HL-60 (cell line): ENCODE measurements at regions not wholly inside any gene's neighbourhood (a gene's known extent, or its start where the extent isn't known, plus 50 kb on each side); places are given as distances from the start of the nearest gene placed in this dataset.

Experiments used
- DNase-seq, 2 experiments: peaks; one replicate each; pipeline ENCODE4 v3.0.0-alpha.2; 2010 to 2020; ENCODE audit warnings: low read depth in 1 of 2, low spot score in 1 of 2
- H3K27ac ChIP-seq: fragments of 250-450 bp; sonication (Bioruptor Pico); replicated peaks from 2 replicates; pipeline ENCODE4 v1.5.1; 2020; ENCODE audit warnings: mild to moderate bottlenecking, moderate library complexity
- H3K27me3 ChIP-seq: fragments of 250-450 bp; sonication (Bioruptor Pico); 2 replicates; pipeline ENCODE4 v1.5.1; 2021; ENCODE audit warnings: mild to moderate bottlenecking, moderate library complexity; ENCODE audit not compliant: insufficient read depth, poor library complexity, severe bottlenecking
- H3K4me3 ChIP-seq: replicated peaks from 2 replicates; pipeline ENCODE4 v1.5.1; 2011; ENCODE audit warnings: mild to moderate bottlenecking, control low read depth, low read length; ENCODE audit not compliant: insufficient read depth
- GABPA ChIP-seq: IDR thresholded peaks from 2 replicates; pipeline ENCODE4 v1.6.1; 2012; ENCODE audit warnings: low read depth
- POLR2AphosphoS5 ChIP-seq: IDR thresholded peaks from 2 replicates; pipeline ENCODE4 v1.6.1; 2012; ENCODE audit warnings: low read depth
- REST ChIP-seq: IDR thresholded peaks from 2 replicates; pipeline ENCODE4 v1.6.1; 2012; ENCODE audit warnings: low read depth; ENCODE audit not compliant: insufficient replicate concordance
- SPI1 ChIP-seq: IDR thresholded peaks from 2 replicates; pipeline ENCODE4 v1.6.1; 2012; ENCODE audit warnings: low read depth, mild to moderate bottlenecking, borderline replicate concordance
- TF ChIP-seq, protein P1 (sequence below): IDR thresholded peaks from one replicate; pipeline ENCODE4 v1.5.1; 2011; ENCODE audit warnings: low read length, control low read depth, inconsistent platforms; ENCODE audit not compliant: insufficient read depth

GRCh38 chr5:40154194-40154593 is 525.5 kb upstream of the PTGER4 start:
- no peak for DNase-seq
- TF ChIP-seq, protein P1, sequence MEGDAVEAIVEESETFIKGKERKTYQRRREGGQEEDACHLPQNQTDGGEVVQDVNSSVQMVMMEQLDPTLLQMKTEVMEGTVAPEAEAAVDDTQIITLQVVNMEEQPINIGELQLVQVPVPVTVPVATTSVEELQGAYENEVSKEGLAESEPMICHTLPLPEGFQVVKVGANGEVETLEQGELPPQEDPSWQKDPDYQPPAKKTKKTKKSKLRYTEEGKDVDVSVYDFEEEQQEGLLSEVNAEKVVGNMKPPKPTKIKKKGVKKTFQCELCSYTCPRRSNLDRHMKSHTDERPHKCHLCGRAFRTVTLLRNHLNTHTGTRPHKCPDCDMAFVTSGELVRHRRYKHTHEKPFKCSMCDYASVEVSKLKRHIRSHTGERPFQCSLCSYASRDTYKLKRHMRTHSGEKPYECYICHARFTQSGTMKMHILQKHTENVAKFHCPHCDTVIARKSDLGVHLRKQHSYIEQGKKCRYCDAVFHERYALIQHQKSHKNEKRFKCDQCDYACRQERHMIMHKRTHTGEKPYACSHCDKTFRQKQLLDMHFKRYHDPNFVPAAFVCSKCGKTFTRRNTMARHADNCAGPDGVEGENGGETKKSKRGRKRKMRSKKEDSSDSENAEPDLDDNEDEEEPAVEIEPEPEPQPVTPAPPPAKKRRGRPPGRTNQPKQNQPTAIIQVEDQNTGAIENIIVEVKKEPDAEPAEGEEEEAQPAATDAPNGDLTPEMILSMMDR = no peak
- TF ChIP-seq GABPA = no peak
- TF ChIP-seq POLR2AphosphoS5 = no peak
- TF ChIP-seq SPI1 = no peak
- TF ChIP-seq REST = no peak
- H3K27me3 ChIP-seq = no peaks in the 10 kb centered on the region

GRCh38 chr5:40150896-40151295 is 528.8 kb upstream of the PTGER4 start:
- no peak for DNase-seq
- Histone ChIP-seq H3K27me3 (no peaks in the 10 kb centered on the region), H3K27ac (no peak overlapping the region), H3K4me3 (no peak overlapping the region)
- TF ChIP-seq, protein P1 = no peak
- no peak for TF ChIP-seq POLR2AphosphoS5
- TF ChIP-seq SPI1 = no peak
- TF ChIP-seq REST = no peak
- TF ChIP-seq GABPA = no peak

More at GRCh38 chr5:40154194-40154593, 525.5 kb upstream of the PTGER4 start:
- H3K4me3 ChIP-seq = no peak overlapping the region
- no peak overlapping the region for H3K27ac ChIP-seq

DNA sequence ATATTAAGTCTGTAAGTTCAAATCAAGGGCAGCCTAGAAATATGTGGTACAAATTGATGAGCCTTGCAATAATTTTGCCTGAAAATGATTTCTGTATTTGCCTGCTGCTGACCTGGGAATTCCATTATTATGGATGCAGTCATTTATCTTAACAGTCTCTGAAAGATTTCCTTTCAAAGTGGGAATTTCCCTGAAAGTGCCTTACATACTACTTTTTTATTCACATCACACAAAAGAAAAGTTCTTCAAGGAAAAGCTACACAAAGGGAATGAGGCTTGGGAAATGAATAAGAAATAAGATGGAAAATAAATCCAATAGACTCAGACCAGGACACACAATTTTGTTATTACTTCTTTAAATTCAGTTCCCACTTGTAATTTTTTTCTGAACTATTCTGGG is 537.8 kb upstream of the PTGER4 start:
- no peak for TF ChIP-seq GABPA
- TF ChIP-seq SPI1 = no peak
- TF ChIP-seq POLR2AphosphoS5 = no peak
- TF ChIP-seq, protein P1 = no peak
- no peak for TF ChIP-seq REST
- no peak overlapping the region for H3K4me3 ChIP-seq
- H3K27ac ChIP-seq = no peak overlapping the region
- no peaks in the 10 kb centered on the region for H3K27me3 ChIP-seq
- DNase-seq = no peak
